Loucy (cell line): ENCODE measurements at regions not wholly inside any gene's neighbourhood (a gene's known extent, or its start where the extent isn't known, plus 50 kb on each side); places are given as distances from the start of the nearest gene placed in this dataset.

Experiments used
- EZH2phosphoT487 ChIP-seq: fragments of 200-600 bp; IDR thresholded peaks from 2 replicates; pipeline ENCODE4 v1.6.1; 2018; ENCODE audit warnings: antibody characterized with exemption, mild to moderate bottlenecking, moderate library complexity, borderline replicate concordance
- TF ChIP-seq, protein P1 (sequence below): fragments of 200-600 bp; sonication (generic); conservative IDR thresholded peaks from 2 replicates; pipeline ENCODE4 v1.5.1; 2014; ENCODE audit warnings: mild to moderate bottlenecking, antibody characterized with exemption, low read length

GRCh38 chr13:55777612-55778011 is 1363.1 kb upstream of the PRR20A start:
- TF ChIP-seq, protein P1, sequence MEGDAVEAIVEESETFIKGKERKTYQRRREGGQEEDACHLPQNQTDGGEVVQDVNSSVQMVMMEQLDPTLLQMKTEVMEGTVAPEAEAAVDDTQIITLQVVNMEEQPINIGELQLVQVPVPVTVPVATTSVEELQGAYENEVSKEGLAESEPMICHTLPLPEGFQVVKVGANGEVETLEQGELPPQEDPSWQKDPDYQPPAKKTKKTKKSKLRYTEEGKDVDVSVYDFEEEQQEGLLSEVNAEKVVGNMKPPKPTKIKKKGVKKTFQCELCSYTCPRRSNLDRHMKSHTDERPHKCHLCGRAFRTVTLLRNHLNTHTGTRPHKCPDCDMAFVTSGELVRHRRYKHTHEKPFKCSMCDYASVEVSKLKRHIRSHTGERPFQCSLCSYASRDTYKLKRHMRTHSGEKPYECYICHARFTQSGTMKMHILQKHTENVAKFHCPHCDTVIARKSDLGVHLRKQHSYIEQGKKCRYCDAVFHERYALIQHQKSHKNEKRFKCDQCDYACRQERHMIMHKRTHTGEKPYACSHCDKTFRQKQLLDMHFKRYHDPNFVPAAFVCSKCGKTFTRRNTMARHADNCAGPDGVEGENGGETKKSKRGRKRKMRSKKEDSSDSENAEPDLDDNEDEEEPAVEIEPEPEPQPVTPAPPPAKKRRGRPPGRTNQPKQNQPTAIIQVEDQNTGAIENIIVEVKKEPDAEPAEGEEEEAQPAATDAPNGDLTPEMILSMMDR: no peak
- no peak for TF ChIP-seq EZH2phosphoT487
